ENCODE measurements at regions not wholly inside any gene's neighbourhood (a gene's known extent, or its start where the extent isn't known, plus 50 kb on each side); places are given as distances from the start of the nearest gene placed in this dataset.

- Mint-ChIP-seq H3K4me1 (peaks cover 20% of the 10 kb centered on the region), H3K9me3 (no peaks in the 10 kb centered on the region), H3K4me3 (no peak overlapping the region), H3K36me3 (no peaks in the 10 kb centered on the region), H3K27ac (peak overlapping the region; percentile 56)
- peak in 1 of 2 donors; percentile 43 for DNase-seq (ENCODE audit: low spot score in 2 of 2)
- ATAC-seq = no peak
These were observed 77.1 kb upstream of the IGLL5 start for GRCh38 chr22:22810471-22810870.

DNA sequence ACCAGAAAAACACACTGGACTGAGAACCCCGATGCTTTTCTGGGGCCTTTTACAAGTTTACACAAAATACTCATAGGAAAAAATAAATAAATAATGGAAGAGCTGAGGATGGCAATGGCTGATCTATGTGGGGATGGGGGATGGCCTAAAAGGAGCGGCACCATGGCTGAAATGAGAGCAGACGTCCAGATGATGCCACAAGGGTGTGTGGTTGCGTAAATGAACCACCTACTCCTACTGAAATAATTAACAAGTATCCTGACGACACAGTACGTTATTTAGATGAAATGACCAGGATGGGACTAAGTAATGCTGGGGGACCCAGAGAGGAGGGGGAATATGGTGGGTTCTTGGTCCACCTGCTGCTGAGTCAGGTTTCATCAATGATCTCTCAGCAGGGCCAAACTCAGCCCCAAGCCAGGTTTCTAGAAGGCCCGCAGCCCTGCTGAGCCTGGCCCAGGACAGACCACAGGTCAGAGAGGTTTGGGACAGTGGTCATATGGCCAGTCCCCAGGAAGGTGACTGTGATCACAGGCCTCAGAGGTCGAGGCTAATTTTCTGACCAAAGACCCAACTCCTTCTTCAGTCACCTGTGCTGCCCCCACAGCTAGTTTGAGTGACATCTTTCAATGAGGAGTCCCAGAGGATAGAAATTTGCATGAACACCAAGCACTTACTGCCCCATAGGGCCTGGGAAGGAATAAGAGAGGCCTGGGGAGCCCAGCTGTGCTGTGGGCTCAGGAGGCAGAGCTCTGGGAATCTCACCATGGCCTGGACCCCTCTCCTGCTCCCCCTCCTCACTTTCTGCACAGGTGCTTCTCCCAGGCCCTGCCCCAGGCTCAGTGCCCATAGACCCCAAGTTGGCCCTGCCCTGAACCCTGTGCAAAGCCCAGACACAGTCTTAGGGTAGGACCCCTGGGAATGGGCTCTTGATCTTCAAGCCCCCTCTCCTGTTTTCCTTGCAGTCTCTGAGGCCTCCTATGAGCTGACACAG lies 76.3 kb upstream of the IGLL5 start:
- peaks cover 28% of the 10 kb centered on the region for H3K4me1 Mint-ChIP-seq
- no peaks in the 10 kb centered on the region for H3K9me3 Mint-ChIP-seq
- H3K4me3 Mint-ChIP-seq = no peak overlapping the region
- H3K36me3 Mint-ChIP-seq = no peaks in the 10 kb centered on the region
- peak overlapping the region; percentile 72 for H3K27ac Mint-ChIP-seq
- ATAC-seq (no peak), DNase-seq (ENCODE audit: low spot score in 2 of 2) (no peak)

- no peak for DNase-seq (ENCODE audit: low spot score in 2 of 2)
- peak overlapping the region; percentile 72 for H3K27ac Mint-ChIP-seq
- H3K4me1 Mint-ChIP-seq = peaks cover 38% of the 10 kb centered on the region
These were observed 75.3 kb upstream of the IGLL5 start for GRCh38 chr22:22812031-22812905.

DNA sequence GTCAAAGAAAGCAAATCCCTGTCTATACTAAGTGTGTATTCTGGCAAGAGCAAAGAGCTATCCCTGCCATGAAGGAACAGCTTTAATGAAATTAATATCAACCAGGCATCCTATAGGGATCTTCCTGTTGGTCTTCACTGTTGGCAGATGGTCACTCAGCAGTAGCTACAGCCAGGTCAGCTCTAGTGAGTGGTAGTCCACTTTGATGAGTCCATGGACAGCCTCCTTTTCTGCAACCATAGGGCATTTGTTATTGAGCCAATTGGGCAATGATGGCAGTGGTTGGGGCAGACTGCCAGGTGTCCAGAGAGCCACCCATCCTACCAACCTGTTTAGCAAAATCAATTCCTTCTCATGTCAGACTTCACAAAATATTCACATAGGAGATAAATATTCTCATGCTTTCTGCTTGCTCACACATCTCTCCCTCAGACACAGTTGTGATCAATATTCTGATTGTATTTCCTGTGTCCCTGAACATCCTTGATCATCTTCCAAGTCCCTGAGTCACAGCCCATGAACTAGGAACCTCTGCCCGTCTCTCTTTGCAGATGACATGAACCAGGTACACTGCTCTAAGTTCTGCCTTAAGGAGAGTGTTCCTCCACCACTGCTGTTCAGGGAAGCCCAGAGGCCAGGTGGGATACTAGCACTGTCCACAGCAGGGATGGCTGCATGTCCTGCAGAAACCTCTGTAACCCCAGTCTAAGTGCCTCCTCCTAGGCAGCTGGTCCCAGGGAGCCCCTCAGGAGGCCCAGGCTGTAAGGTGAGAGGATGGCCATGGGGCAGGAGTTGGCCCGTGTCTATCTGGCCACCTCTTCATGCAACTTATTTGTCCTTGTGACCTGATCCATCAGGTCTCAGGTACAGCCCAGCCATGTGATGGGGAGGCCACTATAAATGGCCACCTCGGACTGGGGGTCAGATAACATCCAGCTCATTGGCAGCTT lies 74.2 kb upstream of the IGLL5 start:
- Mint-ChIP-seq H3K27ac (no peak overlapping the region), H3K9me3 (no peaks in the 10 kb centered on the region), H3K36me3 (no peaks in the 10 kb centered on the region), H3K4me3 (no peak overlapping the region), H3K4me1 (peaks cover 49% of the 10 kb centered on the region)
- ATAC-seq (no peak), DNase-seq (ENCODE audit: low spot score in 2 of 2) (no peak)

More at GRCh38 chr22:22812031-22812905, 75.3 kb upstream of the IGLL5 start:
- H3K4me3 Mint-ChIP-seq = no peak overlapping the region
- no peaks in the 10 kb centered on the region for H3K9me3 Mint-ChIP-seq
- no peak for ATAC-seq
- no peaks in the 10 kb centered on the region for H3K36me3 Mint-ChIP-seq

DNA sequence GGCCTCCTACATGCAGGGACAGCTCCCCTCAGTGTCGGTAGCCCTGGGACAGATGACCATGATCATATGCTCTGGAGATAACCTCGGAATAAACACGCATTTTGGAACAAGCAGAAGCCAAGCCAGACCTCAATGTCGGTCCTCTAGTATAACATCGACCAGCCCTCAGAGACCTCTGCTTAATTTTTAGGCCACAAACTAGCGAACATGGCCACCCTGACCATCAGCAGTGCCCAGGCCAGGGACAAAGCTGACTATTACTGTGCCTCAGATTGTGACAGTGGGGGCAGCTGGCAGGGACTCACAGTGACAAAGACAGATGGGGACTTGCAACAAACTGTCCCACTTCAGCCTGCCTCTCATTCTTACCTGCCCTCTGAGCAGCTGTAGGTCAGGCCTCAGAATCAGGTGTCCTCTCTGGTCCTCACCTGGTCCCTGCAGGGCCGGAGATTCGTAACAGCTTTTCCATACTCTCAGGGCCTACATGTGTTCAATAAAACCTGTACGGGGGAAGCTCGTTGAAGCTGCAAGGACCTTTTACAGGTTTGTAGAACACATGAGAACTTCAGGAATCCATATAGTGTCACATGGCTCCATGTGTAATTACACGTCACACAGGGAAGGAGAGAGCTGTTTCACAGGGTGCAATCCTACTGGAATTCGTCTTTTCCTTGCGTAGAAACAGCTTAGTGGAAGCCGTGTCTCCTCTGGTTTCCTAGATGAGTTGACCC lies 72.8 kb upstream of the IGLL5 start:
- H3K36me3 Mint-ChIP-seq = no peaks in the 10 kb centered on the region
- H3K4me3 Mint-ChIP-seq = no peak overlapping the region
- peak overlapping the region; percentile 55 for H3K27ac Mint-ChIP-seq
- DNase-seq (ENCODE audit: low spot score in 2 of 2) (no peak), ATAC-seq (no peak)
- H3K4me1 Mint-ChIP-seq = peaks cover 63% of the 10 kb centered on the region
- H3K9me3 Mint-ChIP-seq = no peaks in the 10 kb centered on the region

GRCh38 chr22:22815397-22816170 lies 72.0 kb upstream of the IGLL5 start:
- DNase-seq (ENCODE audit: low spot score in 2 of 2) (no peak), ATAC-seq (no peak)
- no peak overlapping the region for H3K4me3 Mint-ChIP-seq
- peaks cover 2% of the 10 kb centered on the region for H3K36me3 Mint-ChIP-seq
- H3K9me3 Mint-ChIP-seq = no peaks in the 10 kb centered on the region
- H3K4me1 Mint-ChIP-seq = peaks cover 71% of the 10 kb centered on the region
- H3K27ac Mint-ChIP-seq = peak overlapping the region; percentile 55

- no peaks in the 10 kb centered on the region for H3K9me3 Mint-ChIP-seq
- ATAC-seq = no peak
- H3K27ac Mint-ChIP-seq = peak overlapping the region; percentile 55
- no peak for DNase-seq (ENCODE audit: low spot score in 2 of 2)
- no peak overlapping the region for H3K4me3 Mint-ChIP-seq
- peaks cover 7% of the 10 kb centered on the region for H3K36me3 Mint-ChIP-seq
- H3K4me1 Mint-ChIP-seq = peaks cover 76% of the 10 kb centered on the region
These were observed 71.5 kb upstream of the IGLL5 start for GRCh38 chr22:22816171-22816514.

GRCh38 chr22:22816766-22817410 lies 70.7 kb upstream of the IGLL5 start:
- DNase-seq (ENCODE audit: low spot score in 2 of 2) (no peak), ATAC-seq (no peak)
- H3K4me1 Mint-ChIP-seq = peaks cover 84% of the 10 kb centered on the region
- H3K4me3 Mint-ChIP-seq = no peak overlapping the region
- peaks cover 7% of the 10 kb centered on the region for H3K36me3 Mint-ChIP-seq
- peak overlapping the region; percentile 91 for H3K27ac Mint-ChIP-seq
- H3K9me3 Mint-ChIP-seq = no peaks in the 10 kb centered on the region

DNA sequence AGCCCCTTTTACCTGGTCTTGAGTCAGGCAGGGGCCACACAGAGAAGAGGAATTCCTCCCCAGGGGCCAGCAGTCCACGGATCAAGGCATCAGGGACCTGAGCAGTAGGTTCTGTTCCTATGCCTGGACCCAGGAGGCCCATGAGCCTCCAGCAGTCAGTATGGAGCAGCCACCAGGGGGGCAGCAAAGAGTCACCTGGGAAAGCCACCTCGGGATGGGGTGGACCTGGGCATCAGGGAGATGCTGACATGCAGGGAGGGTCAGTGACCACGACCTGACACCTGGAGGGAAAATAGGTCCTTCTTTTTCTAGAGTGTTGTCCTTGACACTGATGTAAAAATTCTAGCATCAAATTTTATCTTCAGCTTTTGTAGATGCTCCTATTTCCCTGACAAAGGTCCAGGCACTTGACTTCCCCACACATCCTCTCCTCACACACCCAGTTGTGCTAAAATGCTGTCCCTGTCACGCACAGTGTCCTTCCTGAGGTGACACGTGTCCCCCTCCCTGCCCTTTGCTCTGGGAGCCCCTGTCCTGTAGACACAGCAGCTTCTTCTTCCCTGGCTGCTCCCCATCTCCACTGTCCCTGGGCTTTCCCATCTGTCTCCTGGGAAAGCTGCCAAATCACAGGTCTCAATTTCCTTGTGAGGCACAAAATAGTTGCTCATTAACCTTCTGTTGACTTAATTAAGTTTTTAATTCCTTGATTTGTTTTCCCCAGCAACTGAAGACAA lies 70.0 kb upstream of the IGLL5 start:
- Mint-ChIP-seq H3K36me3 (peaks cover 7% of the 10 kb centered on the region), H3K9me3 (no peaks in the 10 kb centered on the region), H3K4me3 (no peak overlapping the region), H3K4me1 (peaks cover 84% of the 10 kb centered on the region), H3K27ac (peak overlapping the region; percentile 91)
- no peak for DNase-seq (ENCODE audit: low spot score in 2 of 2)
- no peak for ATAC-seq

- Mint-ChIP-seq H3K9me3 (no peaks in the 10 kb centered on the region), H3K4me3 (peak overlapping the region; percentile 59), H3K36me3 (peaks cover 7% of the 10 kb centered on the region), H3K27ac (peak overlapping the region; percentile 91), H3K4me1 (peaks cover 89% of the 10 kb centered on the region)
- no peak for ATAC-seq
- DNase-seq (ENCODE audit: low spot score in 2 of 2) = no peak
These were observed 69.4 kb upstream of the IGLL5 start for GRCh38 chr22:22818202-22818538.

- Mint-ChIP-seq H3K36me3 (peaks cover 7% of the 10 kb centered on the region), H3K9me3 (no peaks in the 10 kb centered on the region), H3K27ac (peak overlapping the region; percentile 91), H3K4me1 (peaks cover 98% of the 10 kb centered on the region), H3K4me3 (peak overlapping the region; percentile 59)
- ATAC-seq (peak; percentile 75), DNase-seq (ENCODE audit: low spot score in 2 of 2) (no peak)
These were observed 68.5 kb upstream of the IGLL5 start for GRCh38 chr22:22818861-22819855.

GRCh38 chr22:22820076-22820475 lies 67.5 kb upstream of the IGLL5 start:
- H3K27ac Mint-ChIP-seq = peak overlapping the region; percentile 91
- H3K4me1 Mint-ChIP-seq = peaks cover 92% of the 10 kb centered on the region
- ATAC-seq (no peak), DNase-seq (ENCODE audit: low spot score in 2 of 2) (no peak)
- no peaks in the 10 kb centered on the region for H3K9me3 Mint-ChIP-seq
- peak overlapping the region; percentile 59 for H3K4me3 Mint-ChIP-seq
- H3K36me3 Mint-ChIP-seq = peaks cover 7% of the 10 kb centered on the region

All from stimulated activated effector memory CD8-positive, alpha-beta T cell treated with anti-CD3 and anti-CD28 coated beads, Interleukin-12 subunit alpha, Interleukin-12 subunit beta, amount 100 ng/mL, for 72 hours (primary cell).